Medulla oblongata (tissue), 1 donor: ENCODE measurements at regions not wholly inside any gene's neighbourhood (a gene's known extent, or its start where the extent isn't known, plus 50 kb on each side); places are given as distances from the start of the nearest gene placed in this dataset.
A peak's percentile ranks its signal among the peaks of the same experiment; 100 is the strongest.
"Not testable (repeated sequence)": the region's sequence is repeated elsewhere in the genome, so short reads cannot be mapped to it uniquely, and the experiment has no call there.

Experiments used
- DNase-seq: peaks from one replicate; pipeline ENCODE4 v3.0.0-alpha.2; 2015; ENCODE audit errors: extremely low spot score

DNA sequence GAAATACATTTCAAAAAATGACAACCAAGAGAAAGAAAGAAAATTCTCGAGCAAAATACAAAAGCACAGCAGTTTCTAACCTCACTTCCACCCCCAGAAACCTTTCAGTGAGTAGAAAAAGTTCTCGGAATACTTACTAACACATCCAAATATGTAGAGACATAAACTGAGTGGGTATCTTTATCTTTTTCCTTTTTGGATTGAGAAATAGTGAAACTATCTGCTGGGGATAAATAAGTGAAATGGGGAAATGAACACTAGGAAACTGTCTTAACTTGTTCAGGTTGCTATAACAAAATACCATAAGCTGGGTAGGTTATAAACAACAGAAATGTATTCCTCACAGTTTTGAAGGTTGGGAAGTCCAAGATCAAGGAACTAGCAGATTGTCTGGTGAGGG lies 72.0 kb downstream of the VCAM1 start:
- DNase-seq: no peak

DNA sequence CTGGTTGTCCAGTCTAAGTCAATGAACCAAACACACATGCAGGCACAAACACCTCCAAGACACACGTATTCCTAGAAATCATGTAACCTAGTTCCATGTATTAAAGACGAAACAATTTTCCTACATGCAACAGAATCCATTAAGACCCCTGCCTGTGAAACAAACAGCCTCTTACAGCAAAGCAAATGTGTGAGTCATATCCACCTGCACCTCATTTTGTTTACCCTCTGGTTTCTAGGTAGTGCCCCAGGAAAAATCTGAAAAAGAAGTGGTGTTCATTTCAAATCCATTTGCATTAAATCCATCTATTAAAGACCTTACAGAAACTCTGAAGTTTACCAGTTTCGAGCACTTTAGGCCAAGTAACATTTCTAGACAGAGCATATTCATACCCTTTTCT lies 74.1 kb downstream of the VCAM1 start:
- no peak for DNase-seq

DNA sequence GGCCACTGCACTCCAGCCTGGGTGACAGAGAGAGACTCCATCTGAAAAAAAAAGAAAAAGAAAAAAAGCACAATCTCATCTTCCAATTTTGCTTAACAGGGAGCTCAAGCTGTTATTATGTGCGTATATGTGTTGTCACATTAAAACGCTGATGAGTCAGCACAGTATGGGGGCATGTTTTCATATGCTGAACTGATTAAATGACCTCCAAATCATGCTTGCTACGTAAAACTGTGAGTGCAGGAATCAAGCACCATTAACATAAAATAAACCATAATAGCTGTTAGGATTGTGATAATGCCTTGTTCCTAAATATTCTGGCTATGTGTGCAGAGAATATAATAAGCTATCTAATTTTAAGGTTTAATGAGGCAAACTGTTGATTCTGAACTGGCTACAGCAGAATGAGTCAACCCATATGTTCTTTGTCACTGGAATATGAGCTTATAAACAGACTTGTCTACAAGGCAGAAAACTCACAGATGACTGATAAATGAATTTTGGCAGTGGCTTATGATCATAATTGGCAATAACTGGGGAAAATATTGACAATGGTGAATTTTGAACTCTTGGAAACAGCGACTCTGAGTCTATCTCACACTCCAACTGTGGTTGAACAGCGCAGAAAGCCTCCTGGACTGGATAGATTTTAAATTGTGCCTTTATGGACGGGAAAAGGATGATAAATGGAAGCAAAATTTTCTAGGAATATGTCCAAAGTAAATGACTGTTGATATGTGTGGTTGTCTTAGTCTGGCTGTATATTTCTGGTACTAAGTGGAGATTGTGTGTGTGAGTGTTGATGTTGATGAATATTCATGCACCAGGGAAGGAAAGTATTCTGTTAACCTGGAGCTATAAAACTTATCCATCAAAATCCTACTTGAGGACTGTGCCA lies 75.5 kb downstream of the VCAM1 start:
- DNase-seq: no peak

DNA sequence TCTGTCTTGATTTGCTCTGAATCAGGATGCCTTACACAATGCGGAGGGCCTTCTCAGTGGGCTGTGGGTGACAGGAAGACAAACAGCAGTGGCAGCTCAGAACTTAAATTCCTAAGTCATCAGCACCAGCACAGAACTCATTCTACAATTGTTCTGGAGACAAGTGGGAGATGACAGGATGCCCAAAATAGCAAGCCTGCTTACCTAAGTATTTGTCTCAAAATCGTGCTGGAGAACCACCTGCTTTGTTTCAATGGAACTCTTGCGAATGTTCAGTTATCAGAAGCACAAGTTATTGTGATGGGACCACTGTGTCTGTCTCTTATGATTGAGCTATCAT lies 76.1 kb downstream of the VCAM1 start:
- no peak for DNase-seq

DNA sequence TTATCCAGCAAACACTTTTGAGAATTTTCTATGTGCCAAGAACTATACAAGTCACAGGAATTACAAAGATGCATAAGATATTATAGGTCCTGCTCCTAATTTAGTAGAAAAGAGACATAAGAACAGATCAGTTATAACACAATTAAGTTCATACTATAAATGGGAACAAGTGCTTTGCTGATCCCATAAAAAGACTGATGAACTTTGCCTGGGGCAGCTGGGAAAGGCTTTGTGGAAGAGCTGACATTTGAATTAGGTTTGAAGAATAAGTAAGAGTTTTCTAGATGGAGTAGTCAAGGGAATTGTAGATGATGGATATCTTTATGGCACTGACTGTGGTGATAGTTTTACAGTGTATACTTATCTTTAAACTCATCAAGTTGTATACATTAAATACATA lies 76.5 kb downstream of the VCAM1 start:
- DNase-seq: no peak

DNA sequence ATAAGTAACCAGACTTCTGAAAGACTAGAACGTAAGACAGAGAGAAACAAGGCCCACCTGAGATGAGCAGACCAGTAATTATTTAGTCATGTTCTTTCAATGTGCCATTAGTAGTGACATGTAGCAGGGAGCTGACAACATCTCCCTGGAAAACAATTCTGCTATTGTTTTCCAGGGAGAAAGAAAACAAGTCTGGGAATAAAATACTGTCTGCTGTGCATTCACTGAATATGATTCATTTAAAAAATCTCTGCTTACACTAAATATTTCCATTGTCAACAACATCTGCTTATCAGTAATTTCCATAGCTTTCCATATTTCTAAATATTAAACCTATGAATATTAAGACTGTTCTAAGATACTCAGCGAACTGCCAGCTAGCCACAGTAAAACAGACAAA lies 80.0 kb downstream of the VCAM1 start:
- DNase-seq: peak; percentile 46

DNA sequence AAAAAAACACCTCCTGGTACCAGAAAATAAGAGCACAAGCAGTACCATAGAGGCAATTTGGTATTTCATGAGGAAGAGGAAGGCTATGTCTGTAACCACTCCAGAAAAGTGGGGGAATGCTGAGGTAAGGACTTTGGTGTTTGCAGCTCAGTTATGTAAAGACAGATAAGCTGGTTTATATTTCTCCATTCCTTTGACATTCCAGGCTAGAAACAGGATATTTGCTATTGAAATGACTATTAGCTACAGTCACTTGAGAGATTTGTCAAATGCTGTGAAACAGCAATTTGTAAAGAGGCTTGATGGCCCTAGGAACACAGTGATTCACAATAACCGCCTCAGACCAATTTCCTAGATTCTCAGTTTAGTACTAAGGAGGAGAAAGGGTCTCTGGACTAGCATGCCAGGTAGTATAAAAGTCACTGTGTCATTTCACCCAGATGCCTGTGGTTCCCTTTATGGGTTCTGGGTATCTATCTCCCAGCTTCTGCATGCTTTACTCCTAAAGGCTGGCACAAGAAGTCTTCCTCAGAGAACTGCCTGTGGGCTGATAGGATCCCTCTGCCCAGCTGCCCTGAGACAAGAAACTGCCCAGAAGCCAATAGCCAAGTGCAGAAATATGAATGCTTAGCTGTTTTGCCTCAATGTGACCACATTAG lies 80.5 kb downstream of the VCAM1 start:
- DNase-seq: peak; percentile 9

DNA sequence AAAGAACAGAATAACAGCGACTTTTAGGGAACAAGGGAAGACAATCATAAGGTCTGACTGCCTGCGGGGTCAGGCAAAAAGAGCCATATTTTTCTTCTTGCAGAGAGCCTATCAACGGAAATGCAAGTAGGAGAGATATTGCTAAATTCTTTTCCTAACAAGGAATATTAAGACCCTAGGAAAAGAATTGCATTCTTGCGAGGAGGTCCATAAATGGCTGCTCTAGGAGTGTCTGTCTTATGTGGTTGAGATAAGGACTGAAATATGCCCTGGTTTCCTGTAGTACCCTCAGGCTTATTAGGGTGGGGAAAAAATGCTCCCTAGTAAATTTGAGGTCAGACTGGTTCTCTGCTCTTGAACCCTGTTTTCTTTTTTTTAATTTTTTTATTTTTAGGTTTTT lies 81.7 kb downstream of the VCAM1 start:
- DNase-seq: not testable (repeated sequence)

DNA sequence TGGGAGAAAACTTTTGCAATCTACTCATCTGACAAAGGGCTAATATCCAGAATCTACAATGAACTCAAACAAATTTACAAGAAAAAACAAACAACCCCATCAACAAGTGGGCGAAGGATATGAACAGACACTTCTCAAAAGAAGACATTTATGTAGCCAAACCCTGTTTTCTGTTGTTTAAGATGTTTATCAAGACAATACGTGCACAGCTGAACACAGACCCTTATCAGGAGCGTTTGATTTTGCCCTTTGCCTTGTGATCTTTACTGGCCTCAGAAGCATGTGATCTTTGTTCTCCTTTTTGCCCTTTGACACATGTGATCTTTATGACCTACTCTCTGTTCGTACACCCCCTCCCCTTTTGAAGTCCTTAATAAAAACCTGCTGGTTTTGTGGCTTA lies 83.7 kb downstream of the VCAM1 start:
- DNase-seq: not testable (repeated sequence)

DNA sequence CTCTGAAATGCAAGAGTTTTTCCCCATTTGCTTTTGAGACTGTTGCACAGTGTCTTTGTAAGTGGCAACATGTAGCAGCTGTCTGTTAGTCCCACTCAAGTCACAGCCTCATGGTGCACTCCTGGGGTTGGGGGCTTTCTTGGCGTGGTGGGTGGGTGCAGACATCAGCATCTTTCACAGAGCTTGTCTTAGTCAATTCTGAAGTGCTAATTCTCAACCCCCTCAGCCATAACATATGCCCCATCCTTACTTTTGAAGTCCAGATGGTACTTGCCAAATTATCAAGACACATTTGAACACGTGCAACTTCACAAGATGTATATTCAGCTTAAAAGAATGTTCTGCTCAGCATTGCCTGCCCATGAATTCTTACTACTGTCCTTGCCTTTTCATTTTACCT lies 87.1 kb downstream of the VCAM1 start:
- DNase-seq: no peak

DNA sequence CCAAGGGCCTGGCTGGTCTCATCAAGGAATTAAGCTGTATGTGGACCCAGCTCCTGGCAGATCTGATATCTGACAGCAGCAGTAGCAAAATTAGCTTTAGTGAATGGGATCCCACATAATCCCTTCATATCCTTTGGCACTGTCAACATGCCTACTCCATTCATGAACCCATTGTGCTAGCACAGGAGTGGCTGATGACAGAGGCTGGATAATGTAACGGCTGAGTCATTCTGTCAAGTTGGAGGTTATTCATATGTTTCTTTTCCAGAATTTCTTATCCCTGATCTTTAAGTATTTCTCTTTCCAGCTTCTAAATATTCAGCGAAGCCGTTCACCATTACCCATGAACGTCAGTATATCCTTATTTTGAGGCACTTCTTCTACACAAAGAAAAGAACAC lies 84.3 kb downstream of the EXTL2 start:
- DNase-seq: no peak

DNA sequence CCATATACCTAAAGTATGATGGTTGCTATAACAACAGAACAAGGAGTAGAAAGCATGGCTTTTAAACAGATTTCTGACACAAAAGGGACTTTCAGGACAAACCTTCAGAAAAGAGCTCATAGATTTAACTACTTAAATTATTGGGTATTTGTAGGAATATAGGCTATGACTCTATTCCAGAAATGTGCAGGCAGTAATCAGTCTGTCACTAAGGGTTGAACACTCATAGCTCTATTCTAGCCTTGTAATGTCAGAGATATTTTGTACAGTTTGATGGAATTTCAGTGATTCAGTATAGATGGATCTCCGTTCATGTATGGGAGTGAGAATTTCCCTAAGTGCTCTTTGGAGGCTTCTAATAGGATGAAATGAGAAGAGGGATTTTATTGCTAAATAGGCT lies 82.8 kb downstream of the EXTL2 start:
- DNase-seq: no peak

DNA sequence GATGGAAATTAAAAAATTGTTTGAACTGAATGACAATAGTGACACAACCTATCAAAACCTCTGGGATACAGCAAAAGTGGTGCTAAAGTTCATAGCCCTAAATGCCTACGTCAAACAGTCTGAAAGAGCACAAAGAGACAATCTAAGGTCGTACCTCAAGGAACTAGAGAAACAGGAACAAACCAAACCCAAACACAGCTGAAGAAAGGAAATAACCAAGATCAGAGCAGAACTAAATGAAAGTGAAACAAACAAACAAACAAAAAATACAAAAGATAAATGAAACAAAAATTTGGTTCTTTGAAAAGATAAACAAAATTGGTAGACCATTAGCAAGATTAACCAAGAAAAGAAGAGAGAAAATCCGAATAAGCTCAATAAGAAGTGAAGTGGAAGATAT lies 79.7 kb downstream of the EXTL2 start:
- not testable (repeated sequence) for DNase-seq

DNA sequence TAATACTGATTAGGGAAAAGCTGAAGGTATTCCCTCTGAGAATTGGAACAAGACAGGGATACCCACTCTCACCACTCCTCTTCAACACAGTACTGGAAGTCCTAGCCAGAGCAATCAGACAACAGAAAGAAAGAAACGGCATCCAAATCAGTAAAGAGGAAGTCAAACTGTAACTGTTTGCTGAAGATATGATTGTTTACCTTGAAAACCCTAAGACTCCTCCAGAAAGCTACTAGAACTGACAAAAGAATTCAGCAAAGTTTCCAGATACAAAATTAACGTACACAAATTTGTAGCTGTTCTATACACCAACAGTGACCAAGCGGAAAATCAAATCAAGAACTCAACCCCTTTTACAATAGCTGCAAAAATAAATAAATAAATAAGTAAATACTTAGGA lies 78.6 kb downstream of the EXTL2 start:
- DNase-seq: no peak

DNA sequence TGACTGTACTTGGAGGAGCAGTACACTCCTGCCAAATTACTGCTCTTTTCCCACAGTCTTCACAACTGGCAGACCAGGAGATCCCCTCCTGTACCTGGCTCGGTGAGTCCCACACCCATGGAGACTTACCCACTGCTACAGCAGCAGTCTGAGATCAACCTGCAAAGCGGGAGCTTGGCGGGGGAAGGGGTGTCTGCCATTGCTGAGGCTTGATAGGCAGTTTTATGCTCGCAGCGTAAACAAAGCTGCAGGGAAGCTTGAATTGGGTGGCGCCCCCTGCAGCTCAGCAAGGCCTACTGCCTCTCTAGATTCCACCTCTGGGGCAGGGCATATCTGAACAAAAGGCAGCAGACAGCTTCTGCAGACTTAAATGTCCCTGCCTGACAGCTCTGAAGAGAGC lies 74.4 kb downstream of the EXTL2 start:
- not testable (repeated sequence) for DNase-seq

DNA sequence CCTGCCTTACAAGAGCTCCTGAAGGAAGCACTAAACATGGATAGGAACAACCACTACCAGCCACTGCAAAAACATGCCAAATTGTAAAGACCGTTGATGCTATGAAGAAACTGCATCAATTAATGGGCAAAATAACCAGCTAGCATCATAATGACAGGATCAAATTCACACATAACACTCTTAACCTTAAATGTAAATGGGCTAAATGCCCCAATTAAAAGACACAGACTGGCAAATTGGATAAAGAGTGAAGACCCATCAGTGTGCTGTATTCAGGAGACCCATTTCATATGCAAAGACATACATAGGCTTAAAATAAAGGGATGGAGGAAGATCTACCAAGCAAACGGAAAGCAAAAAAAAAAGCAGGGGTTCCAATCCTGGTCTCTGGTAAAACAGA lies 72.7 kb downstream of the EXTL2 start:
- not testable (repeated sequence) for DNase-seq
